ENCODE measurements at regions not wholly inside any gene's neighbourhood (a gene's known extent, or its start where the extent isn't known, plus 50 kb on each side); places are given as distances from the start of the nearest gene placed in this dataset.

GRCh38 chr1:72419229-72419628 is 136.9 kb upstream of the NEGR1 start:
- H3K27me3 ChIP-seq (ENCODE audit: control insufficient read depth, insufficient read depth, low read length) = no peaks in the 10 kb centered on the region
- peaks cover 15 to 16% of the 10 kb centered on the region in 2 donors for H3K9me3 Mint-ChIP-seq
- H3K27me3 Mint-ChIP-seq (ENCODE audit: low read depth in 2 of 2) = no peaks in the 10 kb centered on the region
- DNase-seq = no peak
- 97% methylated on average over 18 of the region's 18 CpGs for WGBS (ENCODE audit: insufficient coverage)
- H3K9me3 ChIP-seq (ENCODE audit: control insufficient read depth, insufficient read depth, low read length) = no peaks in the 10 kb centered on the region
- no peaks in the 10 kb centered on the region for H3K4me1 Mint-ChIP-seq
- H3K36me3 Mint-ChIP-seq = no peaks in the 10 kb centered on the region
- ATAC-seq = no peak
- H3K4me3 Mint-ChIP-seq = no peak overlapping the region
- no peaks in the 10 kb centered on the region for H3K36me3 ChIP-seq (ENCODE audit: control insufficient read depth, insufficient read depth, low read length)
- H3K27ac Mint-ChIP-seq = no peak overlapping the region
- intact Hi-C loops (cut with micrococcal nuclease) = no loop called here
- H3K4me1 ChIP-seq (ENCODE audit: control insufficient read depth, insufficient read depth, low read length) = no peaks in the 10 kb centered on the region
- no peak overlapping the region for H3K27ac ChIP-seq (ENCODE audit: low read length)
- H3K4me3 ChIP-seq (ENCODE audit: low read length) = no peak overlapping the region
- TF ChIP-seq CTCF (IDR thresholded peaks at IDR 0.05) = no peak

GRCh38 chr1:72412286-72412685 is 129.9 kb upstream of the NEGR1 start:
- no peaks in the 10 kb centered on the region for H3K9me3 ChIP-seq (ENCODE audit: control insufficient read depth, insufficient read depth, low read length)
- intact Hi-C loops (cut with micrococcal nuclease) = no loop called here
- no peaks in the 10 kb centered on the region for H3K27me3 Mint-ChIP-seq (ENCODE audit: low read depth in 2 of 2)

GRCh38 chr1:72399807-72400206 is 117.5 kb upstream of the NEGR1 start:
- ATAC-seq = no peak
- no peak for DNase-seq
- H3K4me3 Mint-ChIP-seq = no peak overlapping the region
- no peaks in the 10 kb centered on the region for H3K9me3 Mint-ChIP-seq
- H3K4me1 ChIP-seq (ENCODE audit: control insufficient read depth, insufficient read depth, low read length) = no peaks in the 10 kb centered on the region
- intact Hi-C loops (cut with micrococcal nuclease) = no loop called here
- H3K27ac ChIP-seq (ENCODE audit: low read length) = no peak overlapping the region
- H3K27me3 Mint-ChIP-seq (ENCODE audit: low read depth in 2 of 2) = no peaks in the 10 kb centered on the region
- no peak for TF ChIP-seq CTCF (IDR thresholded peaks at IDR 0.05)
- no peaks in the 10 kb centered on the region for H3K36me3 ChIP-seq (ENCODE audit: control insufficient read depth, insufficient read depth, low read length)
- H3K36me3 Mint-ChIP-seq = no peaks in the 10 kb centered on the region
- WGBS (ENCODE audit: insufficient coverage) = no CpG with 5 or more reads among the region's 2 CpGs
- no peaks in the 10 kb centered on the region for H3K4me1 Mint-ChIP-seq
- H3K9me3 ChIP-seq (ENCODE audit: control insufficient read depth, insufficient read depth, low read length) = no peaks in the 10 kb centered on the region
- no peak overlapping the region for H3K4me3 ChIP-seq (ENCODE audit: low read length)
- H3K27me3 ChIP-seq (ENCODE audit: control insufficient read depth, insufficient read depth, low read length) = no peaks in the 10 kb centered on the region
- H3K27ac Mint-ChIP-seq = no peak overlapping the region

More at GRCh38 chr1:72412286-72412685, 129.9 kb upstream of the NEGR1 start:
- H3K27me3 ChIP-seq (ENCODE audit: control insufficient read depth, insufficient read depth, low read length) = no peaks in the 10 kb centered on the region
- H3K27ac Mint-ChIP-seq = no peak overlapping the region
- peaks cover 0 to 4% of the 10 kb centered on the region in 2 donors for H3K9me3 Mint-ChIP-seq
- no peak overlapping the region for H3K4me3 Mint-ChIP-seq
- no peak for TF ChIP-seq CTCF (IDR thresholded peaks at IDR 0.05)
- no peaks in the 10 kb centered on the region for H3K36me3 ChIP-seq (ENCODE audit: control insufficient read depth, insufficient read depth, low read length)
- no peak overlapping the region for H3K27ac ChIP-seq (ENCODE audit: low read length)
- H3K4me1 ChIP-seq (ENCODE audit: control insufficient read depth, insufficient read depth, low read length) = no peaks in the 10 kb centered on the region
- H3K4me3 ChIP-seq (ENCODE audit: low read length) = no peak overlapping the region
- no peaks in the 10 kb centered on the region for H3K36me3 Mint-ChIP-seq
- H3K4me1 Mint-ChIP-seq = no peaks in the 10 kb centered on the region
- DNase-seq (no peak), ATAC-seq (no peak)

- no peaks in the 10 kb centered on the region for H3K36me3 Mint-ChIP-seq
- no peaks in the 10 kb centered on the region for H3K9me3 ChIP-seq (ENCODE audit: control insufficient read depth, insufficient read depth, low read length)
- no peaks in the 10 kb centered on the region for H3K4me1 Mint-ChIP-seq
- ATAC-seq = no peak
- no peaks in the 10 kb centered on the region for H3K36me3 ChIP-seq (ENCODE audit: control insufficient read depth, insufficient read depth, low read length)
- H3K27me3 Mint-ChIP-seq (ENCODE audit: low read depth in 2 of 2) = no peaks in the 10 kb centered on the region
- intact Hi-C loops (cut with micrococcal nuclease) = no loop called here
- DNase-seq = no peak
- TF ChIP-seq CTCF (IDR thresholded peaks at IDR 0.05) = no peak
- no peak overlapping the region for H3K4me3 ChIP-seq (ENCODE audit: low read length)
- no peaks in the 10 kb centered on the region for H3K4me1 ChIP-seq (ENCODE audit: control insufficient read depth, insufficient read depth, low read length)
- no peak overlapping the region for H3K4me3 Mint-ChIP-seq
- H3K27me3 ChIP-seq (ENCODE audit: control insufficient read depth, insufficient read depth, low read length) = no peaks in the 10 kb centered on the region
- no peak overlapping the region for H3K27ac ChIP-seq (ENCODE audit: low read length)
- H3K9me3 Mint-ChIP-seq = no peaks in the 10 kb centered on the region
- no peak overlapping the region for H3K27ac Mint-ChIP-seq
Observed at GRCh38 chr1:72397786-72398185, 115.4 kb upstream of the NEGR1 start.

All from natural killer cell (primary cell).